CD14-positive monocyte (primary cell): ENCODE measurements at regions not wholly inside any gene's neighbourhood (a gene's known extent, or its start where the extent isn't known, plus 50 kb on each side); places are given as distances from the start of the nearest gene placed in this dataset.

Source experiments
- DNase-seq, 3 donors: peaks; one replicate each; pipeline ENCODE4 v3.0.0-alpha.2; 2011 to 2022
- H2AFZ ChIP-seq: 2 replicates; pipeline ENCODE4 v1.6.0; 2012; ENCODE audit warnings: mild to moderate bottlenecking, low read depth, low read length, inconsistent platforms; ENCODE audit not compliant: insufficient read depth, poor library complexity, severe bottlenecking
- H3K27ac ChIP-seq, 2 donors: 1 replicate in 1 of 2; 2 replicates in 1 of 2; pipeline ENCODE4 v1.5.1; 2012 to 2013; ENCODE audit warnings: low read length in 2 of 2, control low read depth in 1 of 2, inconsistent platforms in 1 of 2, low read depth in 1 of 2, mild to moderate bottlenecking in 1 of 2
- H3K27me3 ChIP-seq, 2 donors: one replicate each; pipeline versions ENCODE4 v1.6.0 to v1.6.1; 2011 to 2013; ENCODE audit warnings: low read length in 2 of 2; ENCODE audit not compliant: control insufficient read depth in 2 of 2, insufficient read depth in 2 of 2
- H3K36me3 ChIP-seq, 2 donors: replicated peaks in 1 of 2; 1 replicate in 1 of 2; 2 replicates in 1 of 2; pipeline versions ENCODE4 v1.5.1 to v1.6.1; 2012 to 2013; ENCODE audit warnings: low read length in 2 of 2, control low read depth in 1 of 2, inconsistent platforms in 1 of 2, mild to moderate bottlenecking in 1 of 2; ENCODE audit not compliant: insufficient read depth in 2 of 2, control insufficient read depth in 1 of 2
- H3K4me1 ChIP-seq, 2 donors: 1 replicate in 1 of 2; 2 replicates in 1 of 2; pipeline versions ENCODE4 v1.5.1 to v1.6.1; 2012 to 2013; ENCODE audit warnings: low read length in 2 of 2, control low read depth in 1 of 2, inconsistent platforms in 1 of 2, mild to moderate bottlenecking in 1 of 2, moderate library complexity in 1 of 2; ENCODE audit not compliant: insufficient read depth in 2 of 2, control insufficient read depth in 1 of 2
- H3K4me2 ChIP-seq: replicated peaks from 2 replicates; pipeline ENCODE3; 2012; ENCODE audit warnings: low read length, moderate library complexity, mild to moderate bottlenecking; ENCODE audit not compliant: poor library complexity, severe bottlenecking; ENCODE audit errors: extremely low read depth
- H3K4me3 ChIP-seq, 3 experiments: fragments of 200-600 bp in 1 of 3; sonication (generic) in 1 of 3; replicated peaks in 1 of 3; 1 replicate in 2 of 3; 2 replicates in 1 of 3; pipeline ENCODE4 v1.5.1; 2011 to 2013; ENCODE audit warnings: low read length in 3 of 3, mild to moderate bottlenecking in 3 of 3, control low read depth in 2 of 3, low read depth in 2 of 3, inconsistent platforms in 1 of 3, moderate library complexity in 1 of 3
- H3K79me2 ChIP-seq: 2 replicates; pipeline ENCODE4 v1.6.0; 2012; ENCODE audit warnings: mild to moderate bottlenecking, control low read depth, inconsistent platforms, low read length, moderate library complexity; ENCODE audit not compliant: insufficient read depth
- H3K9ac ChIP-seq: 2 replicates; pipeline ENCODE4 v1.6.0; 2017; ENCODE audit warnings: low read length, mild to moderate bottlenecking; ENCODE audit not compliant: insufficient read depth, poor library complexity, severe bottlenecking
- H3K9me3 ChIP-seq, 2 donors: replicated peaks in 1 of 2; 1 replicate in 1 of 2; 2 replicates in 1 of 2; pipeline versions ENCODE4 v1.5.1 to v1.6.1; 2012 to 2013; ENCODE audit warnings: low read length in 2 of 2, control low read depth in 1 of 2; ENCODE audit not compliant: control insufficient read depth in 1 of 2, insufficient read depth in 1 of 2
- H4K20me1 ChIP-seq: 2 replicates; pipeline ENCODE4 v1.6.0; 2012; ENCODE audit warnings: mild to moderate bottlenecking, low read length, control low read depth, moderate library complexity; ENCODE audit not compliant: insufficient read depth
- H3K27ac Mint-ChIP-seq, 7 donors: one replicate each; pipeline ENCODE4 v1.8.0; 2020; ENCODE audit warnings: mild to moderate bottlenecking in 7 of 7, mixed read lengths in 7 of 7, moderate library complexity in 6 of 7, inconsistent platforms in 2 of 7
- H3K27me3 Mint-ChIP-seq, 3 donors: one replicate each; pipeline ENCODE4 v1.8.0; 2021 to 2022; ENCODE audit warnings: low read depth in 3 of 3, mild to moderate bottlenecking in 3 of 3, mixed read lengths in 3 of 3, moderate library complexity in 3 of 3, inconsistent platforms in 1 of 3
- H3K36me3 Mint-ChIP-seq, 2 donors: one replicate each; pipeline ENCODE4 v1.8.0; 2020; ENCODE audit warnings: mixed read lengths in 2 of 2, inconsistent platforms in 1 of 2, mild to moderate bottlenecking in 1 of 2
- H3K4me1 Mint-ChIP-seq: one replicate; pipeline ENCODE4 v1.8.0; 2020; ENCODE audit warnings: mild to moderate bottlenecking, mixed read lengths
- H3K4me3 Mint-ChIP-seq, 2 donors: one replicate each; pipeline ENCODE4 v1.8.0; 2020; ENCODE audit warnings: mild to moderate bottlenecking in 2 of 2, mixed read lengths in 2 of 2, moderate library complexity in 1 of 2
- H3K9me3 Mint-ChIP-seq, 7 donors: one replicate each; pipeline ENCODE4 v1.8.0; 2020 to 2022; ENCODE audit warnings: mixed read lengths in 7 of 7, mild to moderate bottlenecking in 6 of 7, moderate library complexity in 6 of 7, inconsistent platforms in 2 of 7
- whole genome bisulfite sequencing: methylation state at CpG from one replicate; pipeline ENCODE4 v1.1.5; 2013; ENCODE audit warnings: missing lambda C conversion rate; ENCODE audit not compliant: insufficient coverage; 5-methylcytosine and 5-hydroxymethylcytosine counted together
- intact Hi-C, 2 donors: fragments of 100-400 bp; cut with micrococcal nuclease; formaldehyde crosslinking; loops; one replicate each; pipeline versions ENCODE4 v1.15.0 to v1.15.1; 2023
- TF ChIP-seq, protein P1 (sequence below): fragments of 200-600 bp; IDR thresholded peaks from one replicate; pipeline ENCODE4 v1.8.0; 2022; ENCODE audit warnings: antibody characterized with exemption, mild to moderate bottlenecking

DNA sequence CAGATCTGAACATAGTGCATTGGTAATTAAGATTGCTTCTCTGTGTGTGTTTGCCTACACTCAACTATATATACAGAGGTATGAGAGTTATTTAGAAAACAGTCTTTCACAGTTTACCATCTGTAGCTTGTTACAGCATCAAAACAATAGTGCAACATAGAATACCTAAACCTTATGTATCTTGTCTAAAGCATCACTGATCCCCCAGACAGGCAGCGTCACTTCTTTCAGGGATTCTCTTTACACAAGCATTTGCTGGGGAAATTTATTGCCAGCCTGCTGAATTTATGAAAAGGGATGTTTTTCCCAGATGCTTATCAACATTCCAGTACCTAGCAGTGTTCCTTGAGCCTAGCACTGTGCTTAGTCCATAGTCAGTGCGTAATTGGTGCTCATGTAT, 195.8 kb upstream of the COL8A1 start:
- no peak overlapping the region for H3K4me3 ChIP-seq
- no CpG with 5 or more reads among the region's 2 CpGs for WGBS
- peaks cover 1 to 10% (median 8%) of the 10 kb centered on the region in 7 donors for H3K9me3 Mint-ChIP-seq

DNA sequence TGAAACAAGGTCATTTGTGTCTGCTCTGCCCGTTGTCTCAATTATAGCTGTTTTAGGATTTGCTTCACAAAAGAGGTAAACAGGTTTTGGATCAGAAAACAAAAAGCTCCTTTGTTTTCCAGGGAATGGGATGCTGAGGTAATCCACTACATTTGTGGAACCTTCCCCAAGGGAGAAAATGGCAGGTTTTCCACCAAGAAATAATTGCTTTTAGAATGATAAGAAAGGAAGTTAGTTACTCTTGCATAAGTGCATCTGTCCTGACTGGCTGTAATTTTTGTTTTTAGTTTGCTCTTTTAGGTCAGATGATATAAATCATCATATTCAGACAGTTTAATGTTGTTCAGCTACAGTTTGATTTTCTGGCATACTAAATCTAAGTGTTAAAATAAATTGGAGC, 198.5 kb upstream of the COL8A1 start:
- Mint-ChIP-seq H3K27me3 (no peaks in the 10 kb centered on the region), H3K27ac (no peak overlapping the region), H3K36me3 (no peaks in the 10 kb centered on the region), H3K9me3 (peaks cover 2 to 8% (median 6%) of the 10 kb centered on the region in 7 donors), H3K4me3 (no peak overlapping the region), H3K4me1 (no peaks in the 10 kb centered on the region)
- WGBS = no CpG with 5 or more reads among the region's 1 CpG
- intact Hi-C loops = no loop called here
- H2AFZ ChIP-seq = no peak overlapping the region
- no peak overlapping the region for H3K4me3 ChIP-seq
- peaks cover 4 to 6% of the 10 kb centered on the region in 2 donors for H3K9me3 ChIP-seq
- H3K27me3 ChIP-seq = no peaks in the 10 kb centered on the region
- no peak overlapping the region for H3K27ac ChIP-seq
- TF ChIP-seq, protein P1, sequence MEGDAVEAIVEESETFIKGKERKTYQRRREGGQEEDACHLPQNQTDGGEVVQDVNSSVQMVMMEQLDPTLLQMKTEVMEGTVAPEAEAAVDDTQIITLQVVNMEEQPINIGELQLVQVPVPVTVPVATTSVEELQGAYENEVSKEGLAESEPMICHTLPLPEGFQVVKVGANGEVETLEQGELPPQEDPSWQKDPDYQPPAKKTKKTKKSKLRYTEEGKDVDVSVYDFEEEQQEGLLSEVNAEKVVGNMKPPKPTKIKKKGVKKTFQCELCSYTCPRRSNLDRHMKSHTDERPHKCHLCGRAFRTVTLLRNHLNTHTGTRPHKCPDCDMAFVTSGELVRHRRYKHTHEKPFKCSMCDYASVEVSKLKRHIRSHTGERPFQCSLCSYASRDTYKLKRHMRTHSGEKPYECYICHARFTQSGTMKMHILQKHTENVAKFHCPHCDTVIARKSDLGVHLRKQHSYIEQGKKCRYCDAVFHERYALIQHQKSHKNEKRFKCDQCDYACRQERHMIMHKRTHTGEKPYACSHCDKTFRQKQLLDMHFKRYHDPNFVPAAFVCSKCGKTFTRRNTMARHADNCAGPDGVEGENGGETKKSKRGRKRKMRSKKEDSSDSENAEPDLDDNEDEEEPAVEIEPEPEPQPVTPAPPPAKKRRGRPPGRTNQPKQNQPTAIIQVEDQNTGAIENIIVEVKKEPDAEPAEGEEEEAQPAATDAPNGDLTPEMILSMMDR = no peak
- H3K36me3 ChIP-seq = no peaks in the 10 kb centered on the region
- no peak overlapping the region for H3K9ac ChIP-seq
- no peaks in the 10 kb centered on the region for H3K4me1 ChIP-seq
- H3K79me2 ChIP-seq = no peaks in the 10 kb centered on the region
- H4K20me1 ChIP-seq = no peaks in the 10 kb centered on the region
- no peak for DNase-seq
- no peak overlapping the region for H3K4me2 ChIP-seq

More for the DNA sequence above, 195.8 kb upstream of the COL8A1 start:
- H4K20me1 ChIP-seq = no peaks in the 10 kb centered on the region
- no peaks in the 10 kb centered on the region for H3K27me3 Mint-ChIP-seq
- H3K9me3 ChIP-seq = peaks cover 4 to 9% of the 10 kb centered on the region in 2 donors
- no peak for DNase-seq
- no peak overlapping the region for H3K4me3 Mint-ChIP-seq
- no peaks in the 10 kb centered on the region for H3K27me3 ChIP-seq
- no peaks in the 10 kb centered on the region for H3K4me1 Mint-ChIP-seq
- H3K4me2 ChIP-seq = no peak overlapping the region
- H3K79me2 ChIP-seq = no peaks in the 10 kb centered on the region
- no peak overlapping the region for H3K27ac ChIP-seq
- no peak overlapping the region for H3K9ac ChIP-seq
- intact Hi-C loops = no loop called here
- H3K27ac Mint-ChIP-seq = no peak overlapping the region
- H3K36me3 ChIP-seq = no peaks in the 10 kb centered on the region
- TF ChIP-seq, protein P1 = no peak
- H3K36me3 Mint-ChIP-seq = no peaks in the 10 kb centered on the region
- no peaks in the 10 kb centered on the region for H3K4me1 ChIP-seq
- H2AFZ ChIP-seq = no peak overlapping the region
